Activated T-helper 17 cell treated with anti-CD3 and anti-CD28 coated beads, Interleukin-2, amount 50 U/mL, for 72 hours (primary cell): ENCODE measurements at regions not wholly inside any gene's neighbourhood (a gene's known extent, or its start where the extent isn't known, plus 50 kb on each side); places are given as distances from the start of the nearest gene placed in this dataset.
"Not testable (repeated sequence)": the region's sequence is repeated elsewhere in the genome, so short reads cannot be mapped to it uniquely, and the experiment has no call there.

Source experiments
- ATAC-seq: fragments of 150-1000 bp; cut with Tn5 transposase; replicated peaks from 2 replicates; pipeline ENCODE4 v1.10.0; 2021; ENCODE audit warnings: mild to moderate bottlenecking, moderate library complexity
- H3K27ac Mint-ChIP-seq: one replicate; pipeline ENCODE4 v1.8.0; 2022; ENCODE audit warnings: mixed read lengths
- H3K27me3 Mint-ChIP-seq: one replicate; pipeline ENCODE4 v1.8.0; 2022; ENCODE audit warnings: mixed read lengths
- H3K36me3 Mint-ChIP-seq: one replicate; pipeline ENCODE4 v1.8.0; 2022; ENCODE audit warnings: low read depth, mild to moderate bottlenecking, mixed read lengths
- H3K4me1 Mint-ChIP-seq: one replicate; pipeline ENCODE4 v1.8.0; 2022; ENCODE audit warnings: mixed read lengths
- H3K4me3 Mint-ChIP-seq: one replicate; pipeline ENCODE4 v1.8.0; 2022; ENCODE audit warnings: mild to moderate bottlenecking, mixed read lengths
- H3K9me3 Mint-ChIP-seq: one replicate; pipeline ENCODE4 v1.8.0; 2022; ENCODE audit warnings: mixed read lengths

DNA sequence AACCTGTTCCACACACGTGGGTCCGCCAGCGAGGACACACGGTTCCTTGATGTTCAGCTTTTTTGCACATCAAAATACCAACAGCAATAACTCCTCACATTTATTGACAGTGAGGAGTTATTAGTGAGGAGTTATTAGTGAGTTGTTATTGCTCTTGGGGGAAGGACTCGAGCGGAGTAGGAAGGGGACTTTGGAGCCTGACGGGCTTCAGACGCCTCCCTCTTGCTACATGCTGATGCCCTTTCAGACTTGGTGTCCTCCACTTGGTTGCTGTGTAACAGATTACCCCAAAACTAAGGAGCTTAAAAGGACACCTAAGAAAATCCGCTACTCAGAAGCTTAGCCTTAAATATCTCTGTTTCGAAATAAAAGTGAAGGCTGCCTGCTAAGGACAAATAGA lies 181.9 kb upstream of the MSX2 start:
- Mint-ChIP-seq H3K4me1 (no peaks in the 10 kb centered on the region), H3K4me3 (no peak overlapping the region), H3K36me3 (no peaks in the 10 kb centered on the region), H3K9me3 (peaks cover 6% of the 10 kb centered on the region), H3K27me3 (no peaks in the 10 kb centered on the region), H3K27ac (no peak overlapping the region)
- no peak for ATAC-seq

DNA sequence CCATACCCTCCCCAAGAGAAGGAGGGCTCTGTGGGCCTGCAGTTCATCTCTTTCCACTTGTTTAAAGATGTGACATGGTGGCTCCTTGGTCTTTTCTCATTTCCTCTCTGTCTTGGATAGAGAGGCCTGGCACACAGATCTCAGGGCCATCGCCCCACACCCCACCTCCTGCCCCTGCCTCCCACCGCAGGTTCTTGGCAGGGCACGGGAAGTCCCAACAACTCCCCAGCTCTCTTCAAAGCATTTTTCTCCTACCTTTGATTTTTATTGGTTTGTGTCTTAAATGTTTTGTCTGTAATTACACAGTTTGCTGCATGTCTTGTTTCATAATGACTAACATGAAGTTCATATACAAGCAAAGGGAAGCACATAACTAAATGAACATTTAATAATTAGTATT lies 178.5 kb upstream of the MSX2 start:
- Mint-ChIP-seq H3K4me1 (no peaks in the 10 kb centered on the region), H3K36me3 (no peaks in the 10 kb centered on the region), H3K4me3 (no peak overlapping the region), H3K9me3 (no peaks in the 10 kb centered on the region), H3K27me3 (no peaks in the 10 kb centered on the region), H3K27ac (no peak overlapping the region)
- peak; percentile 18 for ATAC-seq

DNA sequence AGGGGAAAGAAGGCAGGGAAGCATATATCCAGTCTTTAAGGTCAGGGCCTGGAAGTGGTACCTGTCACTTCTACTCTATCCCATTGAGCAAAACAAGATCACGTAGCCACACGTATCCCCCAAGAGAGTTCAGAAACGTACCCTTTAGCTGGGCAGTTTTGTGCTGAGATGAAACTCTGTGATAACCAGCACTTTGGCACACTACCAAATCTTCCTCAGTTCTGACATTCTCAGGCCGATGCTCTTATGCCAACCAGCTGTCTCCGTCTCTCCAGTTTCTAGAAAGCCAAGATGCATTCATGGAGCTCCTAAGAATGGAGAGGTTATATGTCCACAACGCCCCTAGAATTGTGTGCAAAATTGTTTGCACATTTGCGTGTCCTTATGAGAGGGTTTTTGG lies 176.6 kb upstream of the MSX2 start:
- Mint-ChIP-seq H3K9me3 (no peaks in the 10 kb centered on the region), H3K36me3 (no peaks in the 10 kb centered on the region), H3K4me1 (no peaks in the 10 kb centered on the region), H3K27me3 (no peaks in the 10 kb centered on the region), H3K27ac (no peak overlapping the region), H3K4me3 (no peak overlapping the region)
- no peak for ATAC-seq

DNA sequence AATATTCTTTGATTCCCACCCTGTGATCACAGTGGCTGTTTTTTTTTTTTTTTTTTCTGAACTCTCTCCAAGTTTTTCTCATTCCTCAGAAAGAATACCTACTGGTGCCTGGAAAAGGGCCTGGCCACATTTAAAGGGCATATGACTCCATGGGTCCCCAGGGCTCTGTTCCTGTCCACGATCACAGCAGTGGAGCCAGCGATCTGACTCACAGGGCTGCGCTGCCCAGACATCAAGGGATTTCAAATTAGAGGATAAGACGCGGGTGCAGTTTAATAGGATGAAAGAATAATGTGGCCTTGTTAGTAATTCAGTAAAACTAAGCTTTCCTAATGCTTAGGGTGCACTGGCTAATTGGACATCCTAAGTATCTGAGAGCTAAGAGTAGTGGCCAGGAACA lies 175.1 kb upstream of the MSX2 start:
- no peaks in the 10 kb centered on the region for H3K4me1 Mint-ChIP-seq
- no peak overlapping the region for H3K4me3 Mint-ChIP-seq
- no peaks in the 10 kb centered on the region for H3K27me3 Mint-ChIP-seq
- no peaks in the 10 kb centered on the region for H3K9me3 Mint-ChIP-seq
- ATAC-seq = no peak
- H3K36me3 Mint-ChIP-seq = no peaks in the 10 kb centered on the region
- H3K27ac Mint-ChIP-seq = no peak overlapping the region

GRCh38 chr5:174550026-174550425 lies 174.4 kb upstream of the MSX2 start:
- no peaks in the 10 kb centered on the region for H3K9me3 Mint-ChIP-seq
- H3K36me3 Mint-ChIP-seq = no peaks in the 10 kb centered on the region
- no peak overlapping the region for H3K27ac Mint-ChIP-seq
- no peak for ATAC-seq
- no peaks in the 10 kb centered on the region for H3K4me1 Mint-ChIP-seq
- H3K4me3 Mint-ChIP-seq = no peak overlapping the region
- no peaks in the 10 kb centered on the region for H3K27me3 Mint-ChIP-seq

DNA sequence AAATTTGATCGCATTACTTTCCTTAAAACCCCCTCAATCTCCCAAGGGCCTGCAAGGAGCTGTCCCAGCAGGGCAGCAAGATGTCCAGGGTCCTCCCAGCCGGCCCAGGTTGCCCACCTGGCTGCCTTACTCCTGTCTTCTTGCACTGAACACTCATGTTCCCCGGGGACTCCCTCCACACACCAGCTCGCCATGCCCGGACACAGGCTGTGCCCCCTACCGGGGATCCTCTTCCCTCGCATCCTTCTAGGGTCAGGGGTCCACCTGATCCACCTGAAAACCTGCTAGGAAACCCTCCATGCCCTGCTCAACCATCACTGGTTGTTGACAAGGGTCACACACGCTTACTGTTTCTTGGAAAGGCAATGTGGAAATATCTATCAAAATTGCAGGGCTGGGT lies 172.0 kb upstream of the MSX2 start:
- Mint-ChIP-seq H3K36me3 (no peaks in the 10 kb centered on the region), H3K4me1 (no peaks in the 10 kb centered on the region), H3K9me3 (peaks cover 4% of the 10 kb centered on the region), H3K4me3 (no peak overlapping the region), H3K27me3 (no peaks in the 10 kb centered on the region), H3K27ac (no peak overlapping the region)
- no peak for ATAC-seq

DNA sequence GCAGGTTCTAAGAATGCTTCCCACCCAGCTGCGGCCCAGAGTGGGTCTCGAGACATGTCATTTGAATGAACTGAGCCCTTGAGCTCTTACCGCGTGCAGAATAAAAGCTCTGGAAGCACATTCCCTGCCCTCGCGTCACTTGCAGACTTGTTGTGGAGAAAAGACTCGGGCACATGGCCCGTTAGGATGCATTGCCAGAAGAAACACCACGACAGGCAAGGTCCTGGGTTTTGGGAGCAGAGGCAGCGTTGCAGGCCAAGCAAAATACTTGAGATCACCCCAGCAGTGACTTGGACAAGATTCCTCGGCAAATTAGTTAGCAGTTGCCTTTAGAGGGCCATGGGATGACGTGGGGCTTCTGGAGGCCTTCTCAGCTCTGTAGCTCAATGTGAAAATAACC lies 170.8 kb upstream of the MSX2 start:
- Mint-ChIP-seq H3K27ac (no peak overlapping the region), H3K4me1 (no peaks in the 10 kb centered on the region), H3K27me3 (no peaks in the 10 kb centered on the region), H3K36me3 (no peaks in the 10 kb centered on the region), H3K9me3 (peaks cover 4% of the 10 kb centered on the region), H3K4me3 (no peak overlapping the region)
- ATAC-seq = no peak

- Mint-ChIP-seq H3K4me1 (no peaks in the 10 kb centered on the region), H3K9me3 (peaks cover 4% of the 10 kb centered on the region), H3K4me3 (no peak overlapping the region), H3K27me3 (no peaks in the 10 kb centered on the region), H3K27ac (no peak overlapping the region), H3K36me3 (no peaks in the 10 kb centered on the region)
- ATAC-seq = no peak
Measured at GRCh38 chr5:174555726-174556125, 168.7 kb upstream of the MSX2 start.

- no peak overlapping the region for H3K4me3 Mint-ChIP-seq
- H3K9me3 Mint-ChIP-seq = peaks cover 4% of the 10 kb centered on the region
- no peaks in the 10 kb centered on the region for H3K36me3 Mint-ChIP-seq
- no peak for ATAC-seq
- H3K4me1 Mint-ChIP-seq = no peaks in the 10 kb centered on the region
- peaks cover 10% of the 10 kb centered on the region for H3K27me3 Mint-ChIP-seq
- no peak overlapping the region for H3K27ac Mint-ChIP-seq
Measured at GRCh38 chr5:174556756-174557155, 167.6 kb upstream of the MSX2 start.

GRCh38 chr5:174558190-174558589 lies 166.2 kb upstream of the MSX2 start:
- ATAC-seq = no peak
- Mint-ChIP-seq H3K36me3 (no peaks in the 10 kb centered on the region), H3K4me3 (no peak overlapping the region), H3K27me3 (peaks cover 10% of the 10 kb centered on the region), H3K9me3 (peaks cover 4% of the 10 kb centered on the region), H3K4me1 (no peaks in the 10 kb centered on the region), H3K27ac (no peak overlapping the region)

GRCh38 chr5:174559141-174559540 lies 165.2 kb upstream of the MSX2 start:
- peaks cover 16% of the 10 kb centered on the region for H3K27me3 Mint-ChIP-seq
- no peak for ATAC-seq
- no peaks in the 10 kb centered on the region for H3K4me1 Mint-ChIP-seq
- no peaks in the 10 kb centered on the region for H3K36me3 Mint-ChIP-seq
- H3K9me3 Mint-ChIP-seq = peaks cover 4% of the 10 kb centered on the region
- no peak overlapping the region for H3K4me3 Mint-ChIP-seq
- H3K27ac Mint-ChIP-seq = no peak overlapping the region

DNA sequence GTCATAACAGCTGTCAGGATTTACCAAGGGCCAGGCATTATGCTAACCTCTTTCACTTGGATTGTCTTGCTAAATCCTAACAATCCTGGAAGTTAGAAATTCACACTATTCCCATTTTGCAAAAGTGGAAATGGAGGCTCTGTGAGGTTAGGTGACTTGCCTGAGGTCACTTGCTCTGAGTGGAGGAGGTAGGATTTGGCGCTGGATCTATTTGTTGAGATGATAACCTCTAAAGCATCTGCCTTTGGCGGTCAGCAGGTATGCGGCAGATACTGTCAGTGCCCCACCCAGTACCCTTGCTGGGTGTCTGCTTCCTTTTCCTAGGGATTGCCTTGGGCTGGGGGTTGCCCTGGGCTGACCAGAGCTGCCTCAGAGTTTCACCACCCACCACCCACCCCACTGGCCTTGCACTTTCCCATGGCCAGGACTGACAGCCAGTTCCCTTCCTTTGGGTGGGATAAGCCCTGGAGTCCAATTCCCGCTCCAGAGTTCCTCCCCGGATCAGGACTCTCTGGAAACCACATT lies 164.8 kb upstream of the MSX2 start:
- no peak for ATAC-seq
- H3K36me3 Mint-ChIP-seq = no peaks in the 10 kb centered on the region
- H3K4me3 Mint-ChIP-seq = no peak overlapping the region
- no peak overlapping the region for H3K27ac Mint-ChIP-seq
- no peaks in the 10 kb centered on the region for H3K4me1 Mint-ChIP-seq
- H3K27me3 Mint-ChIP-seq = peaks cover 17% of the 10 kb centered on the region
- H3K9me3 Mint-ChIP-seq = peaks cover 4% of the 10 kb centered on the region

DNA sequence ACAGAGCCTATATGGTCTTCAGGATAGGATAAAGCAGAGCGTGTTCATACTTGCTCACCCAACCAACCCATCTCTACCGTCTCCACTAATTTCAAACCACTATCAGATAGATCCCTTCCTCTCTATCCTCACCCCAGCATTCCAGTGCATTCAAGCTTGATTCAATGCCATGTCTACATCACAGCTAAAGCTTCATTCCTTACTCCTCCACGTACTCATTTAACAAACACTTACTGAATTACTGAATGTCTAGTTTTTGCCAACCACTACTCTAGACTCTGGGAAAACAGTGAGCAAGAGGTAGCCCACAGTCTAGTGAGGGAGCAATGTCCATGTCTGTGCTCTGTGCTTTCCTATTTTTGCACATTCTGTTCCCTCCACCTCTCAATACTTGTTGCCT lies 163.5 kb upstream of the MSX2 start:
- Mint-ChIP-seq H3K36me3 (no peaks in the 10 kb centered on the region), H3K4me1 (no peaks in the 10 kb centered on the region), H3K9me3 (peaks cover 4% of the 10 kb centered on the region), H3K27me3 (peaks cover 17% of the 10 kb centered on the region), H3K27ac (no peak overlapping the region), H3K4me3 (no peak overlapping the region)
- no peak for ATAC-seq

- not testable (repeated sequence) for H3K27ac Mint-ChIP-seq, H3K36me3 Mint-ChIP-seq, ATAC-seq, H3K9me3 Mint-ChIP-seq, H3K4me3 Mint-ChIP-seq, H3K4me1 Mint-ChIP-seq
- H3K27me3 Mint-ChIP-seq = peaks cover 21% of the 10 kb centered on the region
Measured at GRCh38 chr5:174563040-174563439, 161.3 kb upstream of the MSX2 start.

- no peaks in the 10 kb centered on the region for H3K9me3 Mint-ChIP-seq
- H3K4me3 Mint-ChIP-seq = no peak overlapping the region
- ATAC-seq = no peak
- H3K27ac Mint-ChIP-seq = no peak overlapping the region
- H3K27me3 Mint-ChIP-seq = peaks cover 21% of the 10 kb centered on the region
- H3K36me3 Mint-ChIP-seq = no peaks in the 10 kb centered on the region
- H3K4me1 Mint-ChIP-seq = no peaks in the 10 kb centered on the region
Measured at GRCh38 chr5:174563899-174564298, 160.5 kb upstream of the MSX2 start.

DNA sequence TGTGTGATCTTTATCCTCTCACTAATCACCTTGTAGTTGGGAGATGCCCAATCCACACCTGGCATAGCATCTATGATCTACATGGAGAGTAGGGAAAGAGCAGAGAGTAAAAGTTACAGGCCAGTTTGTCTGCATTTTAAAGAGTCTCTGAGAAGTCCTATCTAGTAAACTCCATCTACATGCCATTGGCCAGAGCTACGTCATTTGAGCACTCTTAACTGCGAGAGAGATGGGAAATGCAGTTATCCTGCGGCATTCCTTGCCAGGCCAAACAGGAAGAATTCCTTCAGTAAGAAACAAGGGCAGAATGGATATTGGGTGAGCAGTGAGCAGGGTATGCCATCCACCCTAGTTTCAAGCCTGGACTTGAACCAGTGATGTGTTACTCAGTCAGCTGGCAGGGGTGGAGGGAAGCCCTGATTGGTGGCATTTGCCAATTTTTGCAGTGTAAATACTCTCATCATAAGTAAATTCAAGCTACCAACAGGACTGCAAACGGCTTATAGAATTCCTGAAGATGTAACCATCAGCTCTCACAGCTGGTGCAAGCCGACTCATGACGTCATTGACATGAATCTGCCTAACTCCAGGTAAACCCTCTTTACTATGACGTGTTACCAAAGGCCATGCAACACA lies 156.8 kb upstream of the MSX2 start:
- Mint-ChIP-seq H3K4me3 (no peak overlapping the region), H3K27me3 (peaks cover 12% of the 10 kb centered on the region), H3K9me3 (no peaks in the 10 kb centered on the region), H3K4me1 (no peaks in the 10 kb centered on the region), H3K36me3 (no peaks in the 10 kb centered on the region), H3K27ac (no peak overlapping the region)
- no peak for ATAC-seq
